ENCODE measurements at regions not wholly inside any gene's neighbourhood (a gene's known extent, or its start where the extent isn't known, plus 50 kb on each side); places are given as distances from the start of the nearest gene placed in this dataset.

- WGBS, 2 donors (ENCODE audit: low coverage in 1 of 2): 77 to 83% methylated on average over 3 to 4 of the region's 4 CpGs
- H3K27me3 ChIP-seq: no peaks in the 10 kb centered on the region
- in situ Hi-C loops (cut with MboI; ENCODE audit: low pct_ligation_motif_present in 1 of 4, low pct_unique_long_range_greater_than_20kb in 1 of 4, low sequenced_read_pairs in 3 of 4): no loop called here
- no peak for DNase-seq
- H3K9me3 ChIP-seq: no peaks in the 10 kb centered on the region
- no peaks in the 10 kb centered on the region for H3K36me3 ChIP-seq
- intact Hi-C loops (cut with DNase I; ENCODE audit: low total_unique reads): loop anchor here (1.0 kb wide), 1 partner anchor 37 kb away; no protein-coding TSS in a partner anchor
- H3K4me1 ChIP-seq: no peaks in the 10 kb centered on the region
- no peak overlapping the region for H3K27ac ChIP-seq
- no peak overlapping the region for H3K4me3 ChIP-seq
- TF ChIP-seq POLR2AphosphoS5 (IDR thresholded peaks at IDR 0.05): no peak
- no peak for TF ChIP-seq EP300 (IDR thresholded peaks at IDR 0.05; ENCODE audit: low read depth)
- TF ChIP-seq POLR2A (IDR thresholded peaks at IDR 0.05): no peak
- no peak for TF ChIP-seq CTCF (IDR thresholded peaks at IDR 0.05)
Observed at GRCh38 chr1:34356853-34357252, 180.1 kb downstream of the C1orf94 start.

- 57 to 59% methylated on average over 1 to 2 of the region's 2 CpGs for WGBS, 2 donors (ENCODE audit: low coverage in 1 of 2)
- Histone ChIP-seq H3K27ac (no peak overlapping the region), H3K9me3 (no peaks in the 10 kb centered on the region), H3K4me3 (no peak overlapping the region), H3K27me3 (no peaks in the 10 kb centered on the region), H3K36me3 (no peaks in the 10 kb centered on the region), H3K4me1 (no peaks in the 10 kb centered on the region)
- TF ChIP-seq CTCF (IDR thresholded peaks at IDR 0.05) (no peak), POLR2A (IDR thresholded peaks at IDR 0.05) (no peak), POLR2AphosphoS5 (IDR thresholded peaks at IDR 0.05) (no peak), EP300 (IDR thresholded peaks at IDR 0.05; ENCODE audit: low read depth) (no peak)
- no peak for DNase-seq
- in situ Hi-C loops (cut with MboI; ENCODE audit: low pct_ligation_motif_present in 1 of 4, low pct_unique_long_range_greater_than_20kb in 1 of 4, low sequenced_read_pairs in 3 of 4) (no loop called here), intact Hi-C loops (cut with DNase I; ENCODE audit: low total_unique reads) (no loop called here)
Observed at GRCh38 chr1:34358636-34359035, 181.9 kb downstream of the C1orf94 start.

- Histone ChIP-seq H3K4me1 (no peaks in the 10 kb centered on the region), H3K27ac (no peak overlapping the region), H3K36me3 (no peaks in the 10 kb centered on the region), H3K9me3 (no peaks in the 10 kb centered on the region), H3K4me3 (no peak overlapping the region), H3K27me3 (no peaks in the 10 kb centered on the region)
- in situ Hi-C loops (cut with MboI; ENCODE audit: low pct_ligation_motif_present in 1 of 4, low pct_unique_long_range_greater_than_20kb in 1 of 4, low sequenced_read_pairs in 3 of 4): no loop called here
- WGBS, 2 donors (ENCODE audit: low coverage in 1 of 2): 91 to 100% methylated on average over 2 to 4 of the region's 4 CpGs
- TF ChIP-seq CTCF (IDR thresholded peaks at IDR 0.05): no peak
- TF ChIP-seq POLR2A (IDR thresholded peaks at IDR 0.05): no peak
- no peak for TF ChIP-seq EP300 (IDR thresholded peaks at IDR 0.05; ENCODE audit: low read depth)
- no peak for TF ChIP-seq POLR2AphosphoS5 (IDR thresholded peaks at IDR 0.05)
- intact Hi-C loops (cut with DNase I; ENCODE audit: low total_unique reads): no loop called here
- no peak for DNase-seq
Observed at GRCh38 chr1:34359411-34359810, 182.7 kb downstream of the C1orf94 start.

GRCh38 chr1:34360574-34360973 lies 183.9 kb downstream of the C1orf94 start:
- H3K4me1 ChIP-seq: no peaks in the 10 kb centered on the region
- in situ Hi-C loops (cut with MboI; ENCODE audit: low pct_ligation_motif_present in 1 of 4, low pct_unique_long_range_greater_than_20kb in 1 of 4, low sequenced_read_pairs in 3 of 4): no loop called here
- intact Hi-C loops (cut with DNase I; ENCODE audit: low total_unique reads): no loop called here
- WGBS, 2 donors (ENCODE audit: low coverage in 1 of 2): 60 to 67% methylated on average over 1 to 3 of the region's 3 CpGs
- no peak overlapping the region for H3K4me3 ChIP-seq
- H3K9me3 ChIP-seq: no peaks in the 10 kb centered on the region
- H3K27me3 ChIP-seq: no peaks in the 10 kb centered on the region
- no peak for TF ChIP-seq POLR2A (IDR thresholded peaks at IDR 0.05)
- TF ChIP-seq POLR2AphosphoS5 (IDR thresholded peaks at IDR 0.05): no peak
- TF ChIP-seq EP300 (IDR thresholded peaks at IDR 0.05; ENCODE audit: low read depth): no peak
- no peak for TF ChIP-seq CTCF (IDR thresholded peaks at IDR 0.05)
- H3K36me3 ChIP-seq: no peaks in the 10 kb centered on the region
- H3K27ac ChIP-seq: no peak overlapping the region
- no peak for DNase-seq
